GM12874 (cell line): ENCODE measurements at regions not wholly inside any gene's neighbourhood (a gene's known extent, or its start where the extent isn't known, plus 50 kb on each side); places are given as distances from the start of the nearest gene placed in this dataset.

Source experiments
- CTCF ChIP-seq: IDR thresholded peaks from 2 replicates; pipeline ENCODE4 v1.5.1; 2011; ENCODE audit warnings: low read depth, mild to moderate bottlenecking, control low read depth, low read length, moderate library complexity; ENCODE audit not compliant: insufficient read depth

GRCh38 chr3:117997201-117998049 is 1037.2 kb downstream of the IGSF11 start:
- peak; percentile 96 for TF ChIP-seq CTCF

- TF ChIP-seq CTCF = no peak
These were observed 1036.6 kb downstream of the IGSF11 start for GRCh38 chr3:117998071-117998470.

- no peak for TF ChIP-seq CTCF
These were observed 1034.4 kb downstream of the IGSF11 start for GRCh38 chr3:118000219-118000618.

- no peak for TF ChIP-seq CTCF
These were observed 1033.3 kb downstream of the IGSF11 start for GRCh38 chr3:118001380-118001779.

- no peak for TF ChIP-seq CTCF
These were observed 1022.7 kb downstream of the IGSF11 start for GRCh38 chr3:118011910-118012309.

- TF ChIP-seq CTCF = no peak
These were observed 1005.6 kb downstream of the IGSF11 start for GRCh38 chr3:118029049-118029448.

GRCh38 chr3:118036215-118036614 is 998.4 kb downstream of the IGSF11 start:
- no peak for TF ChIP-seq CTCF
